ENCODE measurements at regions not wholly inside any gene's neighbourhood (a gene's known extent, or its start where the extent isn't known, plus 50 kb on each side); places are given as distances from the start of the nearest gene placed in this dataset.

GRCh38 chr7:51633596-51633995, 317.0 kb upstream of the COBL start:
- H3K9me3 ChIP-seq, result no peaks in the 10 kb centered on the region
- H3K4me3 ChIP-seq, result no peak overlapping the region
- intact Hi-C loops (cut with DNase I), result no loop called here
- TF ChIP-seq CTCF (IDR thresholded peaks at IDR 0.05) (no peak), POLR2AphosphoS5 (IDR thresholded peaks at IDR 0.05) (no peak), POLR2A (IDR thresholded peaks at IDR 0.05) (no peak)
- WGBS, result 77% methylated on average over 6 of the region's 6 CpGs
- DNase-seq (ENCODE audit: low spot score), result no peak
- no peaks in the 10 kb centered on the region for H3K36me3 ChIP-seq
- no peaks in the 10 kb centered on the region for H3K4me1 ChIP-seq (replicated peaks)
- H3K27me3 ChIP-seq (replicated peaks; ENCODE audit: insufficient read depth), result no peaks in the 10 kb centered on the region
- no peak overlapping the region for H3K27ac ChIP-seq

- 94% methylated on average over 1 of the region's 1 CpG for WGBS
- DNase-seq (ENCODE audit: low spot score), result no peak
- H3K4me3 ChIP-seq, result no peak overlapping the region
- TF ChIP-seq POLR2A (IDR thresholded peaks at IDR 0.05) (no peak), POLR2AphosphoS5 (IDR thresholded peaks at IDR 0.05) (no peak), CTCF (IDR thresholded peaks at IDR 0.05) (no peak)
- no peaks in the 10 kb centered on the region for H3K36me3 ChIP-seq
- H3K27me3 ChIP-seq (replicated peaks; ENCODE audit: insufficient read depth), result no peaks in the 10 kb centered on the region
- H3K4me1 ChIP-seq (replicated peaks), result no peaks in the 10 kb centered on the region
- no peak overlapping the region for H3K27ac ChIP-seq
- no peaks in the 10 kb centered on the region for H3K9me3 ChIP-seq
- intact Hi-C loops (cut with DNase I), result no loop called here
Measured at GRCh38 chr7:51633006-51633405, 316.4 kb upstream of the COBL start.

- Histone ChIP-seq H3K4me3 (no peak overlapping the region), H3K9me3 (no peaks in the 10 kb centered on the region), H3K4me1 (replicated peaks) (no peaks in the 10 kb centered on the region), H3K27me3 (replicated peaks; ENCODE audit: insufficient read depth) (no peaks in the 10 kb centered on the region), H3K27ac (no peak overlapping the region), H3K36me3 (no peaks in the 10 kb centered on the region)
- 94% methylated on average over 16 of the region's 16 CpGs for WGBS
- no peak for DNase-seq (ENCODE audit: low spot score)
- intact Hi-C loops (cut with DNase I), result no loop called here
- TF ChIP-seq CTCF (IDR thresholded peaks at IDR 0.05), result no peak
- TF ChIP-seq POLR2A (IDR thresholded peaks at IDR 0.05), result no peak
- no peak for TF ChIP-seq POLR2AphosphoS5 (IDR thresholded peaks at IDR 0.05)
Measured at GRCh38 chr7:51630933-51631332, 314.3 kb upstream of the COBL start.

GRCh38 chr7:51629206-51629605, 312.6 kb upstream of the COBL start:
- intact Hi-C loops (cut with DNase I), result no loop called here
- H3K4me3 ChIP-seq, result no peak overlapping the region
- no peaks in the 10 kb centered on the region for H3K4me1 ChIP-seq (replicated peaks)
- TF ChIP-seq POLR2A (IDR thresholded peaks at IDR 0.05) (no peak), POLR2AphosphoS5 (IDR thresholded peaks at IDR 0.05) (no peak), CTCF (IDR thresholded peaks at IDR 0.05) (no peak)
- no peaks in the 10 kb centered on the region for H3K9me3 ChIP-seq
- H3K27me3 ChIP-seq (replicated peaks; ENCODE audit: insufficient read depth), result no peaks in the 10 kb centered on the region
- 89% methylated on average over 5 of the region's 5 CpGs for WGBS
- H3K36me3 ChIP-seq, result no peaks in the 10 kb centered on the region
- H3K27ac ChIP-seq, result no peak overlapping the region
- DNase-seq (ENCODE audit: low spot score), result no peak

GRCh38 chr7:51621956-51622355, 305.3 kb upstream of the COBL start:
- Histone ChIP-seq H3K36me3 (no peaks in the 10 kb centered on the region), H3K27ac (no peak overlapping the region), H3K4me1 (replicated peaks) (no peaks in the 10 kb centered on the region), H3K4me3 (no peak overlapping the region), H3K27me3 (replicated peaks; ENCODE audit: insufficient read depth) (no peaks in the 10 kb centered on the region), H3K9me3 (no peaks in the 10 kb centered on the region)
- WGBS, result 75% methylated on average over 2 of the region's 2 CpGs
- intact Hi-C loops (cut with DNase I), result no loop called here
- no peak for TF ChIP-seq POLR2A (IDR thresholded peaks at IDR 0.05)
- no peak for TF ChIP-seq POLR2AphosphoS5 (IDR thresholded peaks at IDR 0.05)
- TF ChIP-seq CTCF (IDR thresholded peaks at IDR 0.05), result no peak
- DNase-seq (ENCODE audit: low spot score), result no peak
